ENCODE measurements at regions not wholly inside any gene's neighbourhood (a gene's known extent, or its start where the extent isn't known, plus 50 kb on each side); places are given as distances from the start of the nearest gene placed in this dataset.

DNA sequence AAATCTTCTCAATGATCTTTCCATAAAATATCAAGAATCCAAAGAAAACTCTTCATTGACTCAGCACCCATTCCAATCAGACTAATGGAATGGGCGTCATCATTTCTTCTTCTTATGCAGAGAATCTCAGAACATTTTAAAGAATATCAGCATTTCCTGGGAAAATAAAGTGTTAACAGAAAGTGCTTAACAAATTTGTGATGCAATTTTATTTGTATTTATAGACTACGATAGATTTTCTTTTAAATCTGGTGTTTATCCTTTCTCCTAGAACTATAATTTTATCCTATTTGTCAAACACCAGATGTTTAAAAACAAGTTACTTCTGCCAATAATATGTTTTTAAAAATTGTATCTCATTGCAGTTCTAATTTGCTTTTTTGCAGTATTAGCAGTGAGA lies 330.7 kb downstream of the COL12A1 start:
- no peak for DNase-seq

DNA sequence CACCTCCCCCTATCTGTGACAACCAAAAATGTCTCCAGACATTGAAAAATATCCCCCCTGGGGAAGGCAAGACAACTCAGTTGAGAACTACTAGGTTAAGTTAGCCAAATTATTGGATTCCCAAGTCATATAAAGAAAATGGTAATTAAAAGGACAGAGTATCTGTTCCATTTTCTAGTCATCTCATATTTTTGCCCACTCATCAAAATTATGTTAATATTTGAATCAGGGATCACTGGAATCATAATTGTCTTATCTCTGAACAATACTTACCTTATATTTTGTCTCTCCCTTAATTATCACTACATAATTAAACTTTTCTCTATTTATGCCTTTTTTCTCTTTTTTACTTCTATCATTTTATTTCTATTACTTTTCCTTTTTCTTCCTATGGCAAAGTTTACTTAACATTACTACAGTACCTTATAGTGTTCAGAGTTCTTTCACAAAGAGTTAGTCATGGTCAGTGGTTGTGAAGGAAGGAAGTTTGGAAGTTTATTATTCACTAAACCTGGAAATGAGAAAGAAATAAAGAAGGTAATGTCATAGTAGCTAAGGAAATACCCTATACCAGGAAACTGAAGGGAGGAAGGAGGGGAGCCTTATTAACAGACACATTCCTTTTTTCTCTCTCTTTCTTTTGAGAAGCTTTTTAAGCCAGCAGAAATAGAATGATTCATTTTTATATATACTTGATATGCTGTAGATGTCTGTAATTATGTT lies 332.9 kb downstream of the COL12A1 start:
- DNase-seq = no peak

- no peak for DNase-seq
Observed at GRCh38 chr6:74871757-74872156, 334.1 kb downstream of the COL12A1 start.

DNA sequence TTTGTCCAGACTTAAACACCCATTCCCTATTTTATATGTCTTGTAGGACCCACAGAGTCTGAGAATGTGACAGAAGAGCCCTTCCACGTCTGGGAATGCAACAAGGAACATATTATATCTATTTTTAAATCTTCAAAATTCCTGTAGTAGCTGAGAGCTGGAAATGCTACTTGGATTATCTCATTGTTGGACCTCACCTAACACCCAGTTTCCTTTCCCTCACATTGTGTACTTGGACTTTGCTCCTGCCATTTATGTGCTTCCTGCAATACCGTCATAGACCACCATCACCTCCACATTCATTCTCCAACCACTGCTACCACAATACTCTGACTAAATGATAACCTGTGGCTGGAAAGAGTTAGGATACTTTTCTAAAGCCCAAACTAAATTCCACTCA lies 335.4 kb downstream of the COL12A1 start:
- DNase-seq = no peak

DNA sequence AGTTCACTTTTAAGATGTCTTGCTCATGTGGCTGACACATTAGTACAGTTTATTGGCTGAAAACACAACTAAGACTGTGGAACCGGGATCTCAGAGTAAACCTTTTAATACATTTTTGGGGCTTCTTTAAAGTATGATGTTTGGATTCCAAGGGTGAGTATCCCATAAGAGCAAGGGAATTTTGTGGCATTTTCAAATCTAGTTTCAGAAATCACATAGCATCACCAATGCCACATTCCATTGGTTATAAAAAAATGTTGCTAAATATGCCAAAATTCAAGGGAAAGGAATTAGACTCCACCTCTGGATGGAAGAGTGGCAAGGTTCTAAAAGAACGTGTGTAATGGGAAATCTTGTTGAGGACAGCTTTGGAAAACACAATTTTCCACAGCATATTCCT lies 338.6 kb downstream of the COL12A1 start:
- DNase-seq = no peak

- DNase-seq = no peak
Observed at GRCh38 chr6:74863968-74864367, 341.9 kb downstream of the COL12A1 start.

DNA sequence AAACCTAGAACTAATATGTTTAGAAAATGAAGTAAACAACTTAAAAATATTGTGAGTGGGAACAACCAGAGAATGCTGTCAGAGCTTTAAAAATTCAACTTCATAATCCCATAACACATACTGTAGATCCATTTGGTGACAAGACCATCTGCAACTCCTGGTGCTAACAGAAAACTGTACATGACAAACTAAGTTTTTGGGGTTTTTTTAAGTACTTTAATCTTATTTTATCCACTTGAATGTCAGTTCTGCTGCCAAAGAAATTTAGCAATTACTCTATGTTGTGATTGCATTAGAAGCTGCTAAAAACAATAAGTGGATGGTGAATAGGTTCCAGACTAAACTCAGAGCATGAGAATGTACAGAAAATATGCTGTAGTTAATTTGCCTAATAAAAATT lies 345.4 kb downstream of the COL12A1 start:
- no peak for DNase-seq

DNA sequence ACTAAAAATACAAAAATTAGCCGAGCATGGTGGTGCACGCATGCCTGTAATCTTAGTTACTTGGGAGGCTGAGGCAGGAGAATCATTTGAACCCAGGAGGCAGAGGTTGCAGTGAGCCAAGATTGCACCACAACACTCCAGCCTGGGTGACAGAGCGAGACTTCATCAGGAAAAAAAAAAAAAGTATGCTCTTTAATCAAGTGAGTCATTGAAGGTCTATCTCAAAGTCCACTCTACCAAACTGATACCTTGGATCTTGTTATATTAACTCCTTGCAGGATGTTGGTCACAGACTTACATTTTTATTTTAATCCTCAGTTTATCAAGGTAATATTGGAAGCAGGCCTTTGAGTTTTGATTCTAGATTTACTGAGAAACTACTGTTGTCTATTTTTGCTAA lies 348.7 kb downstream of the COL12A1 start:
- no peak for DNase-seq

GRCh38 chr6:74853991-74854390 lies 351.9 kb downstream of the COL12A1 start:
- DNase-seq = no peak

DNA sequence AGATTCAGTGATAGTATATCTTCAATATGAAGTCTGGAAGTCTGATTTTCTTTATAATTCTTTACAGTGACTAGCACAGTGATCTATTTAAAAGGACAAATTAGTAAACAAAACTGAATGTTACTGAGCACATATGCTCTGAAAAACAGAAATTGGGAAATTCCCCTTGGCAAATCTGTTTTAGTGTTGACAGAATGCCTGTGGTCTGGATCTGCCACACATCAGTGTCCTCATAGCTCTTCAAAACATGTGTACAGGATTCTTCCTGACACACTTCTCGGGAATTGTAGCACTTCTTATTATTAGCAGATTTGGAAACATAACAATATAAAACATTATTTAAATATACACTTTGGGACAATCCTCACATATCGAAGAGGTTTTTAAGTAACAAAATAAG lies 354.3 kb downstream of the COL12A1 start:
- peak; percentile 19 for DNase-seq

DNA sequence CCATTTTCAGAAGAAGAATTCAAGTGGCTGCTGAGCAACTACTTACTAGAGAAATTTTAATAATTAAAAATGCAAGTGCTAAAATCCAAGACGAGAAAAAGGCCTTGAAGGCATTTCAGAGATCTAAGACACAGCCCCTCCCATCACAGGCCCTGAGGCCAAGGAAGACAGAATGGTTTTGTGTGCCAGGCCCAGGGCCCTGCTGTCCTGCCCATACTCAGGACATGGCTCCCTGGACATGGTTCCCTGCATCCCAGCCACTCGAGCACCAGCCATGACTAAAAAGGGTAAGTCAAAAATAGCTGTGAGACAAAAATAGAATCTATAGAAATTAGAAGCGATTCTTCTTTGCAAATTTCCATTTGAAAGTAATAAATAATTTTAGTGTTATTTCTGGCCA lies 364.9 kb downstream of the COL12A1 start:
- DNase-seq = no peak

- DNase-seq = no peak
Observed at GRCh38 chr6:74834967-74835366, 370.9 kb downstream of the COL12A1 start.

DNA sequence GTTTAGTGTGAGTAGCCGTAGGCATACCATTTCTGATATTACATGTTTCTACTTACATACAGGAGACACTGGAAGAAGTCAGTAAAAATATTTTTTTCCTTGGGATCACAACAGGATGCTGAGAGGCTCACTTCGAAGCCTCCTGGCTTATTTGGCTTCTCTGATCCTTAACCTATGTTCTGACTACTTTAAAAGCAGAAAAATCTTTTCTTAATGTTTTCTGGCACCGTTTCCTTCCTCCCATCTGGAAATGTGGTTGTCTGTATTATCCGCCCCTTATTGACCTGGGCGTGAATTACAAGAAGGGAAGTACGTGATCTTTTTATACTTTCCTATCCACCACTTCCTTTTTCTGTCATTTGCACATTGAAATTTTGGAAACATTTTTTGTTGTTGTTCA lies 379.6 kb downstream of the COL12A1 start:
- DNase-seq = peak; percentile 13

DNA sequence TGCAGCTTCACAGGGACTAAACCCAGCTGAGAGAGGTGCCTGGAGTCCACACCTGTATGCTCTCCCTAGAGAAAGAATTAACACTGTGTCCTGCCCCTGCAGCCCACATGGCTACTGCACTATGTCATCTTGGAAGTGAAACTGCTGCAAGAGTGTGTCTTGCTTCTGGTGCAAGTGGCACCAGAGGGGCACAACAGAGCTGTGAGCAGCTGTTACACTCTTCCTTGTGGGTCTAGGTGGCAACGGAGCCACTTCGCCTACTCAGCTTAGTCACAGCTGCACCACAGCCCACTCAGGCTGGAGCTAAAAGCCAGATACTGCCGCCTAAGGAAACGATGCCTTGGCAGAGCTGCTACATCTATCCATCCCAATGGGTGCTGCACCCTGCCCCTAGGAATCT lies 391.4 kb downstream of the COL12A1 start:
- no peak for DNase-seq

GRCh38 chr6:74807674-74808073 lies 398.2 kb downstream of the COL12A1 start:
- DNase-seq = no peak

DNA sequence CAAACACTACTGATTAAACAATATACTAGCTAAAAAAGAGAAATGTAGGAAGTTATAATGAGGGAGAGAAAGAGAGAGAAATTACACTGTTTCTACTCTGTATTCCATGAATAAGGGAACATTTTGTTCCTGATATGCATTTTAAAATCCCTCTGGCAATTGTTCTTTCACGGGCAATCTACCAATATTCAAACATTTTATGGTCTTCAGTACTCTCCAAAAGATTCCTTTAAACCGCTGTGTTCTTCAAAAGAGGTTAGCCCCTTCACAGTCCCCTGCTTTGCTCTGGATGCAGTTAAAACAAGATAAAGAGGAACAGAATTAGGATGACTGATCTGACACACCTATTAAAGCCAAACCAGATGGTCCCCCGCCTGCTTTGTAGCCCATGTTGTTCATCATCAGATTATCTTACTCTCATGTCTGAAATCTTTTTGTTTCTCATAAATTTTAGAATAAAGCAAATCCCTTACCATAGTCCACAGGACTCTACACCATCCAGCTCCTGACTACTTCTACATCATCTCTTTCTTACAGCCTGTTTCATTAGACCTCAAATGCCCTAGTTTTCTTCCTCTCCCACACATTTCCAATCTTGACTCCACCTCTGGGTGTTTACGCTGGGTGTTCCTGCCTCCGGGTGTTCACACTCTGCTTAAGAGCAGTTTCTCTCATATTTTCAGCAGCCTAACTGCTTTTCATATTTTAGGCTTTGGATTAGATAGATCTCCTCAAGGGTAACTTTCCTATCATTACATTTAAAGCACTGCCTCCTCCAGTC lies 399.7 kb downstream of the COL12A1 start:
- DNase-seq = peak; percentile 43

DNA sequence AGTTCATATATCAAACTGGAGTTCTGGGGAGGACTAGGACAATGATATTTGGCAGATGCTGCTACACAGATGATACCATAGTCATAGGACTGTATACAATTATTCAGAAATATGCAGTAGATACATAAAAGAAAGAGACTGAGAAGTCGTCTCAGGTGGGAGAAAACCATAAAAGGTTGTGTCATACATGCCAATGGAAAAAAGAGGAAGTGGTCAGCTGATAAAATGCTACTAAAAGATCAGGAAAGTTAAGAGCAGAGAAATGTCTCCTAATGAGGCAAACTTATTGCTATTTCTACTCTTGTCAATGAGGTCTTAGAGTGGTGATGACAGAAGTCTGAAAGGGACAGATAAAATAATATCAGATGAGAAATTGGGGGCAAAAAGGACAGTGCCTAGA lies 407.6 kb downstream of the COL12A1 start:
- DNase-seq = no peak

GRCh38 chr6:74785236-74785635 lies 420.6 kb downstream of the COL12A1 start:
- DNase-seq = no peak

DNA sequence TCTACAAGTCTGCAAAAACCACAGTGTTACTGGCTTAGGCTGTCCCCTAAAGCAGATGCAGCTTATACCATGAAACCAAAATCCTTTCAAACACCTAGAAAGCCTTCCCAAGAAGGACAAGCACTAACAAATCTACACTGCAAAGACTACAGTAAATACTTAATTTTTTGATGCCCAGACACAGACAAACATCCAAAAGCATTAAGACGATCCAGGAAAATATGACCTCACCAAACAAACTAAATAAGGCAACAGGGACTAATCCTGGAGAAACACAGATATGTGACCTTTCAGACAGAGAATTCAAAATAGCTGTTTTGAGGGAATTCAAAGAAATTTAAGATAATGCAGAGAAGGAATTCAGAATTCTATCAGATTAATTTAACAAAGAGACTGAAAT lies 423.5 kb downstream of the COL12A1 start:
- DNase-seq = no peak

- no peak for DNase-seq
Observed at GRCh38 chr6:74780831-74781230, 425.0 kb downstream of the COL12A1 start.

DNA sequence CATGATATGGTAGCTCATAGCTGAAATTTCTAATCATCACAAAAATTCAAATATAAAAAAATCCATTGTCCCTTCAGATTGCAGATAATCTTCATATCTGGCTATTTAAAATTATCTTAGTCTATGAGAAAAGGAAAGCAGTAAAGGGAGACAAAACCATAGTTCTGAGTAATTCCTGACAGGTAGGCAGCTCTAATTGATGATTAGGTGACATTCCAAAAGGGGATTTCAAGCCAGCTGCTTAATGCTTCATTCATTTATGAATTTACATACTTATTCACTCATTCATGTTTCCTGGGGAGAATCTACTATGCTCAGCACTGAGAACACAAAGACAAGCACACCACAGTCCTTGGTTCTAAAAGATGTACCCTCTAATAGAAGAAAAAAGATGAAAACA lies 437.1 kb downstream of the COL12A1 start:
- DNase-seq = no peak

GRCh38 chr6:74768120-74768519 lies 437.7 kb downstream of the COL12A1 start:
- DNase-seq = no peak

- DNase-seq = no peak
Observed at GRCh38 chr6:74765486-74765885, 440.4 kb downstream of the COL12A1 start.

DNA sequence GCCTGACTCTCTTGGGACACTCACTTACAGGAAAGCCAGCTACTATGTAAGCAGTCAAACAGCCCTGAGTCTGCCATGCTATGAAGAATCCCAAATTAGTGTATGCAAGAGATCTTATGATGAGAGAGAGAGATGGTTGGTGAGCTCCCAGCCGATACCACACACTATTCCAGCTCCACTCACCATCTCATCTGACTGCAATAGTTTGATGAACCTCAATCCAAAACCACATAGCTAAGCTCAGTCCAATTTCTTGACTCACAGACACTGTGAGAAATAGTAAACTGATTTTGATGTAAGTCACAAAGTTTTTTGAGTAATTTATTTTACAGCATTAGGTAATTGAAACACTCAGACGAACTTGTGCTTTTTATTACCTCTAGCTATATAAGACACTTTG lies 441.4 kb downstream of the COL12A1 start:
- no peak for DNase-seq

DNA sequence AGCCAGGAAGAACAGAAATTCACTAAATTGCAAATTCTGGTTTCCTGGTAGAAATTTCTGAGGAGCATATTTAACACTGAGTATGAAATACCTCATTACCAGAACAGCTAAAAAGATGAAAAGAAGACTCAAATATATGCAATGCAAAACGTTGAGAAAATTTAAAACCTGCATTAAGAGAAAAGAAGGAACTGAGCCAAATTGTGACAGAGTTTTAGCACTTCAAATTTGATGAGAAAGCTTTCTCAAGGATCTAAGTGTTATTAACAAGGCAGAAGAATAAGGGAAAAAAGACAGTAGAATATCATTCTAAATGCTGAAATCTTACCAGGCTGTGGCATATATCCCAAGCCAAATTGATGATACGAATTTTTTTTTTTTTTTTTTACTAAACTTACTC lies 443.0 kb downstream of the COL12A1 start:
- no peak for DNase-seq
